ENCODE measurements at regions not wholly inside any gene's neighbourhood (a gene's known extent, or its start where the extent isn't known, plus 50 kb on each side); places are given as distances from the start of the nearest gene placed in this dataset.

- no peaks in the 10 kb centered on the region for H3K36me3 ChIP-seq (replicated peaks in 1 of 2)
- no peaks in the 10 kb centered on the region for H3K27me3 ChIP-seq
- no peak for DNase-seq
- H3K9me3 ChIP-seq (replicated peaks in 1 of 3) = no peaks in the 10 kb centered on the region
- H3K27ac ChIP-seq = no peak overlapping the region
- 50 to 62% (median 60%) methylated on average over 3 of the region's 3 CpGs for WGBS, 4 donors
- no peaks in the 10 kb centered on the region for H3K4me1 ChIP-seq (replicated peaks in 1 of 2)
- no peak overlapping the region for H3K4me3 ChIP-seq
- intact Hi-C loops (cut with DNase I) = no loop called here
- TF ChIP-seq CTCF (IDR thresholded peaks at IDR 0.05) (no peak), POLR2A (IDR thresholded peaks at IDR 0.05) (no peak)
Observed at GRCh38 chr13:109955598-109955997, 169.2 kb upstream of the IRS2 start.

- H3K27me3 ChIP-seq = no peaks in the 10 kb centered on the region
- no peaks in the 10 kb centered on the region for H3K4me1 ChIP-seq (replicated peaks in 1 of 2)
- no peak overlapping the region for H3K27ac ChIP-seq
- no peaks in the 10 kb centered on the region for H3K36me3 ChIP-seq (replicated peaks in 1 of 2)
- H3K4me3 ChIP-seq = no peak overlapping the region
- intact Hi-C loops (cut with DNase I) = no loop called here
- DNase-seq = no peak
- TF ChIP-seq POLR2A (IDR thresholded peaks at IDR 0.05) (no peak), CTCF (IDR thresholded peaks at IDR 0.05) (no peak)
- WGBS, 4 donors = 85 to 95% (median 89%) methylated on average over 6 of the region's 6 CpGs
- H3K9me3 ChIP-seq (replicated peaks in 1 of 3) = no peaks in the 10 kb centered on the region
Observed at GRCh38 chr13:109954441-109954840, 168.1 kb upstream of the IRS2 start.

DNA sequence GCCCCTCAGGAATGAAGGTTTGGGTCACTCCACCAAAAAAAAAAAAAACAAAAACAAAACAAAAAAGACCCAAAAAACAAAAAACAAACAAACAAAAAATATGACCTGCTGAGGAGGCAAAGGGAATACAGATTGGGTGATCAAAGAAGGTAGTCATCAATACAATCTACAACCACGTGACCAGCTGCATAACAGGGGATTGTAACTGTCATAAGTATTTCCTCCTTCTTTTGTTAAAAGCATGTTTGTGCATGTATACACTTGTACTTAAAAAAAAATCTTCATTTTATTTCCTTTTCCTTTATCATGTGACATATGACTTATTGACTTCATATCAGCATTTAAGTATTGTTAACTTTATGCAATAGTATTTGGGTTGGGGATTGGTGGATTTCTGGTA, 165.1 kb upstream of the IRS2 start:
- WGBS, 4 donors = 77 to 87% (median 82%) methylated on average over 1 of the region's 1 CpG

GRCh38 chr13:109949397-109949796, 163.0 kb upstream of the IRS2 start:
- H3K4me3 ChIP-seq = no peak overlapping the region
- WGBS, 4 donors = 78 to 85% (median 80%) methylated on average over 2 of the region's 2 CpGs
- H3K27ac ChIP-seq = no peak overlapping the region
- intact Hi-C loops (cut with DNase I) = no loop called here
- no peaks in the 10 kb centered on the region for H3K4me1 ChIP-seq (replicated peaks in 1 of 2)
- H3K36me3 ChIP-seq (replicated peaks in 1 of 2) = no peaks in the 10 kb centered on the region
- TF ChIP-seq CTCF (IDR thresholded peaks at IDR 0.05) (no peak), POLR2A (IDR thresholded peaks at IDR 0.05) (no peak)
- H3K27me3 ChIP-seq = no peaks in the 10 kb centered on the region
- DNase-seq = no peak
- no peaks in the 10 kb centered on the region for H3K9me3 ChIP-seq (replicated peaks in 1 of 3)

More for the DNA sequence above, 165.1 kb upstream of the IRS2 start:
- Histone ChIP-seq H3K27me3 (no peaks in the 10 kb centered on the region), H3K36me3 (replicated peaks in 1 of 2) (no peaks in the 10 kb centered on the region), H3K9me3 (replicated peaks in 1 of 3) (no peaks in the 10 kb centered on the region), H3K4me3 (no peak overlapping the region), H3K4me1 (replicated peaks in 1 of 2) (no peaks in the 10 kb centered on the region), H3K27ac (no peak overlapping the region)
- intact Hi-C loops (cut with DNase I) = no loop called here
- no peak for DNase-seq
- TF ChIP-seq POLR2A (IDR thresholded peaks at IDR 0.05) (no peak), CTCF (IDR thresholded peaks at IDR 0.05) (no peak)

All from adrenal gland (tissue), 9 donors.